ENCODE measurements at regions not wholly inside any gene's neighbourhood (a gene's known extent, or its start where the extent isn't known, plus 50 kb on each side); places are given as distances from the start of the nearest gene placed in this dataset.

- DNase-seq: no peak
- H3K4me3 ChIP-seq (ENCODE audit: low read length in 3 of 3): no peak overlapping the region
- no peaks in the 10 kb centered on the region for H3K9me3 ChIP-seq (ENCODE audit: control insufficient read depth in 2 of 3, insufficient read depth in 1 of 3, low read length in 3 of 3)
- H3K9ac ChIP-seq (ENCODE audit: low read length in 3 of 3): peak overlapping the region in 1 of 3 donors; percentile 73
- TF ChIP-seq CTCF (IDR thresholded peaks at IDR 0.05; ENCODE audit: borderline replicate concordance, extremely low read depth, insufficient read depth): no peak
- intact Hi-C loops (cut with DNase I): no loop called here
- no peak for FAIRE-seq
- H3K27me3 ChIP-seq (ENCODE audit: control insufficient read depth, insufficient read depth, low read length): no peaks in the 10 kb centered on the region
- H3K36me3 ChIP-seq (ENCODE audit: control insufficient read depth in 2 of 3, insufficient read depth in 3 of 3, low read length in 3 of 3): no peaks in the 10 kb centered on the region
- H3K27ac ChIP-seq (ENCODE audit: low read depth in 2 of 2, low read length in 2 of 2): peak overlapping the region; percentile 78 to 83
- H3K4me1 ChIP-seq (ENCODE audit: control insufficient read depth in 2 of 3, insufficient read depth in 2 of 3, low read depth in 1 of 3, low read length in 3 of 3): peaks cover 0 to 12% (median 7%) of the 10 kb centered on the region in 3 donors
Observed at GRCh38 chr6:22829070-22829469, 259.7 kb downstream of the HDGFL1 start.

- intact Hi-C loops (cut with DNase I): no loop called here
- no peak for TF ChIP-seq CTCF (IDR thresholded peaks at IDR 0.05; ENCODE audit: borderline replicate concordance, extremely low read depth, insufficient read depth)
- no peak overlapping the region for H3K4me3 ChIP-seq (ENCODE audit: low read length in 3 of 3)
- no peak for DNase-seq
- no peaks in the 10 kb centered on the region for H3K36me3 ChIP-seq (ENCODE audit: control insufficient read depth in 2 of 3, insufficient read depth in 3 of 3, low read length in 3 of 3)
- peaks cover 0 to 12% (median 7%) of the 10 kb centered on the region in 3 donors for H3K4me1 ChIP-seq (ENCODE audit: control insufficient read depth in 2 of 3, insufficient read depth in 2 of 3, low read depth in 1 of 3, low read length in 3 of 3)
- no peak overlapping the region for H3K27ac ChIP-seq (ENCODE audit: low read depth in 2 of 2, low read length in 2 of 2)
- no peak overlapping the region for H3K9ac ChIP-seq (ENCODE audit: low read length in 3 of 3)
- no peaks in the 10 kb centered on the region for H3K27me3 ChIP-seq (ENCODE audit: control insufficient read depth, insufficient read depth, low read length)
- no peaks in the 10 kb centered on the region for H3K9me3 ChIP-seq (ENCODE audit: control insufficient read depth in 2 of 3, insufficient read depth in 1 of 3, low read length in 3 of 3)
- FAIRE-seq: no peak
Observed at GRCh38 chr6:22830463-22830862, 261.1 kb downstream of the HDGFL1 start.

GRCh38 chr6:22833191-22833590 lies 263.8 kb downstream of the HDGFL1 start:
- H3K27me3 ChIP-seq (ENCODE audit: control insufficient read depth, insufficient read depth, low read length): no peaks in the 10 kb centered on the region
- H3K36me3 ChIP-seq (ENCODE audit: control insufficient read depth in 2 of 3, insufficient read depth in 3 of 3, low read length in 3 of 3): no peaks in the 10 kb centered on the region
- DNase-seq (peak in 3 of 5 donors; percentile 10 to 39 (median 17)), FAIRE-seq (no peak)
- peaks cover 0 to 2% (median 0%) of the 10 kb centered on the region in 3 donors for H3K9me3 ChIP-seq (ENCODE audit: control insufficient read depth in 2 of 3, insufficient read depth in 1 of 3, low read length in 3 of 3)
- H3K4me3 ChIP-seq (ENCODE audit: low read length in 3 of 3): no peak overlapping the region
- peaks cover 0 to 12% (median 3%) of the 10 kb centered on the region in 3 donors for H3K4me1 ChIP-seq (ENCODE audit: control insufficient read depth in 2 of 3, insufficient read depth in 2 of 3, low read depth in 1 of 3, low read length in 3 of 3)
- no peak for TF ChIP-seq CTCF (IDR thresholded peaks at IDR 0.05; ENCODE audit: borderline replicate concordance, extremely low read depth, insufficient read depth)
- intact Hi-C loops (cut with DNase I): no loop called here
- no peak overlapping the region for H3K9ac ChIP-seq (ENCODE audit: low read length in 3 of 3)
- no peak overlapping the region for H3K27ac ChIP-seq (ENCODE audit: low read depth in 2 of 2, low read length in 2 of 2)

- intact Hi-C loops (cut with DNase I): no loop called here
- Histone ChIP-seq H3K27me3 (ENCODE audit: control insufficient read depth, insufficient read depth, low read length) (no peaks in the 10 kb centered on the region), H3K9ac (ENCODE audit: low read length in 3 of 3) (no peak overlapping the region), H3K9me3 (ENCODE audit: control insufficient read depth in 2 of 3, insufficient read depth in 1 of 3, low read length in 3 of 3) (peaks cover 0 to 4% (median 0%) of the 10 kb centered on the region in 3 donors), H3K4me1 (ENCODE audit: control insufficient read depth in 2 of 3, insufficient read depth in 2 of 3, low read depth in 1 of 3, low read length in 3 of 3) (no peaks in the 10 kb centered on the region), H3K36me3 (ENCODE audit: control insufficient read depth in 2 of 3, insufficient read depth in 3 of 3, low read length in 3 of 3) (no peaks in the 10 kb centered on the region), H3K27ac (ENCODE audit: low read depth in 2 of 2, low read length in 2 of 2) (no peak overlapping the region), H3K4me3 (ENCODE audit: low read length in 3 of 3) (no peak overlapping the region)
- DNase-seq: peak in 1 of 5 donors; percentile 9
- TF ChIP-seq CTCF (IDR thresholded peaks at IDR 0.05; ENCODE audit: borderline replicate concordance, extremely low read depth, insufficient read depth): no peak
- FAIRE-seq: no peak
Observed at GRCh38 chr6:22838345-22838744, 269.0 kb downstream of the HDGFL1 start.
